Tibial nerve (tissue), 4 donors: ENCODE measurements at regions not wholly inside any gene's neighbourhood (a gene's known extent, or its start where the extent isn't known, plus 50 kb on each side); places are given as distances from the start of the nearest gene placed in this dataset.

Experiments
- EP300 ChIP-seq, 2 donors: sonication (generic); formaldehyde crosslinking; IDR thresholded peaks; one replicate each; pipeline ENCODE4 v1.6.1; 2017; ENCODE audit warnings: antibody characterized with exemption in 2 of 2, mild to moderate bottlenecking in 1 of 2
- TF ChIP-seq, protein P1 (sequence below), 5 experiments: fragments of 200-600 bp in 3 of 5; fragments of 450-650 bp in 2 of 5; sonication (generic) in 3 of 5; IDR thresholded peaks; one replicate each; pipeline ENCODE4 v1.5.1; 2016 to 2019; ENCODE audit warnings: antibody characterized with exemption in 5 of 5, mild to moderate bottlenecking in 3 of 5, moderate library complexity in 2 of 5

DNA sequence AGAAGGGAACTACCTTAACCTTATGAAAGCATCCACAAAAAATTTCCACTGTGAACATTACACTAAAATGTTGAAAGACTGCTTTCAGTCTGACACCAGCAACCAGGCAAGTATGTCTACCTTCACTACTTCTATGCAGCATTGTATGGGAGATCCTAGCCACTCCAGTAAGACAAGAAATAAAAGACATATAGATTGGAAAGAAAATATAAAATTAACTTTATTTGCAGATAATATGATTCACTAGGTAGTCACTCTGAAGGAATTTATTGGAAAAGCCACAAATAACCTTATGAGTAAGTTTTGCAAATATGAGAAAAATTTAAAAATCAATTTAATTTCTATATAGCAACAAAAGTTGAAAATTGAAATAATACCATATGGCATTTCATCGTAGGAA is 172.0 kb downstream of the RERGL start:
- no peak for TF ChIP-seq EP300 (IDR thresholded peaks at IDR 0.05)
- TF ChIP-seq, protein P1, sequence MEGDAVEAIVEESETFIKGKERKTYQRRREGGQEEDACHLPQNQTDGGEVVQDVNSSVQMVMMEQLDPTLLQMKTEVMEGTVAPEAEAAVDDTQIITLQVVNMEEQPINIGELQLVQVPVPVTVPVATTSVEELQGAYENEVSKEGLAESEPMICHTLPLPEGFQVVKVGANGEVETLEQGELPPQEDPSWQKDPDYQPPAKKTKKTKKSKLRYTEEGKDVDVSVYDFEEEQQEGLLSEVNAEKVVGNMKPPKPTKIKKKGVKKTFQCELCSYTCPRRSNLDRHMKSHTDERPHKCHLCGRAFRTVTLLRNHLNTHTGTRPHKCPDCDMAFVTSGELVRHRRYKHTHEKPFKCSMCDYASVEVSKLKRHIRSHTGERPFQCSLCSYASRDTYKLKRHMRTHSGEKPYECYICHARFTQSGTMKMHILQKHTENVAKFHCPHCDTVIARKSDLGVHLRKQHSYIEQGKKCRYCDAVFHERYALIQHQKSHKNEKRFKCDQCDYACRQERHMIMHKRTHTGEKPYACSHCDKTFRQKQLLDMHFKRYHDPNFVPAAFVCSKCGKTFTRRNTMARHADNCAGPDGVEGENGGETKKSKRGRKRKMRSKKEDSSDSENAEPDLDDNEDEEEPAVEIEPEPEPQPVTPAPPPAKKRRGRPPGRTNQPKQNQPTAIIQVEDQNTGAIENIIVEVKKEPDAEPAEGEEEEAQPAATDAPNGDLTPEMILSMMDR (IDR thresholded peaks at IDR 0.05): no peak
